ENCODE measurements at regions not wholly inside any gene's neighbourhood (a gene's known extent, or its start where the extent isn't known, plus 50 kb on each side); places are given as distances from the start of the nearest gene placed in this dataset.

GRCh38 chr2:149994057-149994728, 406.6 kb upstream of the MMADHC start:
- TF ChIP-seq CTCF (IDR thresholded peaks at IDR 0.05) (no peak), ZFX (IDR thresholded peaks at IDR 0.05; ENCODE audit: borderline replicate concordance) (no peak)
